Stimulated activated CD4-positive, alpha-beta T cell treated with anti-CD3 and anti-CD28 coated beads, Interleukin-1b, Interleukin-23, amount 100 ng/mL, for 48 hours (primary cell): ENCODE measurements at regions not wholly inside any gene's neighbourhood (a gene's known extent, or its start where the extent isn't known, plus 50 kb on each side); places are given as distances from the start of the nearest gene placed in this dataset.

Experiments
- DNase-seq: peaks from one replicate; pipeline ENCODE4 v3.0.0-alpha.2; 2020

- DNase-seq: no peak
Measured at GRCh38 chr4:182969651-182970279, 52.6 kb upstream of the DCTD start.

- DNase-seq: no peak
Measured at GRCh38 chr4:182968917-182969650, 51.9 kb upstream of the DCTD start.

DNA sequence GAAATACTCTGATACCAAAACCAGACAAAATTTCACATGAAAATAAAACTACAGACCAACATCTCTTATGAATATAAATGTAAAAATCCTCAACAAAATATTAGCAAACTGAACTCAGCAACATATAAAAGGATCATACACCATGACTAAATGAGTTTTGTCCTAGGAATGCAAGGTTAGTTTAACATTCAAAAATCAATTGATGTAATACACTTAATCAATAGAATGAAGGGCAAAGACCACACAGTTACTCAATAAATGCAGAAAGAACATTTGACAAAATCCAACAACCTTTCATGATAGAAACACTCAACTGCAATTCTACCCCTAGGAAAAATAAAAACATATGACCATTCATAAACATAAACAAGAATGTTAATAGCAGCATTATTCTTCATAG, 50.2 kb upstream of the DCTD start:
- DNase-seq: no peak
